Activated T-cell treated with anti-CD3 and anti-CD28 coated beads, Interleukin-2, amount 50 U/mL, for 72 hours (primary cell): ENCODE measurements at regions not wholly inside any gene's neighbourhood (a gene's known extent, or its start where the extent isn't known, plus 50 kb on each side); places are given as distances from the start of the nearest gene placed in this dataset.
"Not testable (repeated sequence)": the region's sequence is repeated elsewhere in the genome, so short reads cannot be mapped to it uniquely, and the experiment has no call there.

Source experiments
- ATAC-seq, 2 donors: fragments of 150-1000 bp; cut with Tn5 transposase; replicated peaks in 1 of 2; 2 replicates each; pipeline ENCODE4 v1.10.0; 2021; ENCODE audit warnings: moderate library complexity in 2 of 2, mild to moderate bottlenecking in 1 of 2
- DNase-seq, 2 donors: peaks; one replicate each; pipeline ENCODE4 v3.0.0; 2021 to 2022; ENCODE audit warnings: mixed read lengths in 1 of 2
- H3K27ac Mint-ChIP-seq: one replicate; pipeline ENCODE4 v1.8.0; 2022; ENCODE audit warnings: mild to moderate bottlenecking, moderate library complexity, mixed read lengths
- H3K27me3 Mint-ChIP-seq: one replicate; pipeline ENCODE4 v1.8.0; 2022; ENCODE audit warnings: low read depth, mixed read lengths
- H3K36me3 Mint-ChIP-seq, 2 donors: one replicate each; pipeline ENCODE4 v1.8.0; 2022; ENCODE audit warnings: mixed read lengths in 2 of 2, mild to moderate bottlenecking in 1 of 2; ENCODE audit not compliant: insufficient read depth in 2 of 2
- H3K4me1 Mint-ChIP-seq: one replicate; pipeline ENCODE4 v1.8.0; 2022; ENCODE audit warnings: low read depth, mixed read lengths
- H3K4me3 Mint-ChIP-seq, 2 donors: one replicate each; pipeline ENCODE4 v1.8.0; 2022; ENCODE audit warnings: mild to moderate bottlenecking in 2 of 2, mixed read lengths in 2 of 2, moderate library complexity in 2 of 2
- H3K9me3 Mint-ChIP-seq, 2 donors: one replicate each; pipeline ENCODE4 v1.8.0; 2022; ENCODE audit warnings: mixed read lengths in 2 of 2

- Mint-ChIP-seq H3K27me3 (no peaks in the 10 kb centered on the region), H3K9me3 (peaks cover 0 to 4% of the 10 kb centered on the region in 2 donors), H3K27ac (no peak overlapping the region), H3K4me3 (no peak overlapping the region), H3K36me3 (peaks cover 2 to 5% of the 10 kb centered on the region in 2 donors), H3K4me1 (no peaks in the 10 kb centered on the region)
- no peak for ATAC-seq
- DNase-seq: no peak
These were observed 227.7 kb upstream of the TMEM260 start for GRCh38 chr14:56351861-56352260.

GRCh38 chr14:56352999-56353398 is 226.6 kb upstream of the TMEM260 start:
- Mint-ChIP-seq H3K4me1 (peaks cover 3% of the 10 kb centered on the region), H3K9me3 (peaks cover 0 to 4% of the 10 kb centered on the region in 2 donors), H3K27me3 (no peaks in the 10 kb centered on the region), H3K36me3 (peaks cover 2 to 5% of the 10 kb centered on the region in 2 donors), H3K27ac (no peak overlapping the region), H3K4me3 (no peak overlapping the region)
- ATAC-seq: no peak
- no peak for DNase-seq

- H3K9me3 Mint-ChIP-seq: no peaks in the 10 kb centered on the region
These were observed 222.2 kb upstream of the TMEM260 start for GRCh38 chr14:56357428-56357827.

GRCh38 chr14:56358275-56358674 is 221.3 kb upstream of the TMEM260 start:
- H3K27ac Mint-ChIP-seq: no peak overlapping the region
- H3K4me1 Mint-ChIP-seq: peaks cover 20% of the 10 kb centered on the region
- H3K27me3 Mint-ChIP-seq: no peaks in the 10 kb centered on the region
- no peaks in the 10 kb centered on the region for H3K36me3 Mint-ChIP-seq
- peak; percentile 71 to 76 for ATAC-seq
- peak overlapping the region; percentile 27 to 35 for H3K4me3 Mint-ChIP-seq
- DNase-seq: peak in 1 of 2 donors; percentile 1
- H3K9me3 Mint-ChIP-seq: no peaks in the 10 kb centered on the region

More at GRCh38 chr14:56357428-56357827, 222.2 kb upstream of the TMEM260 start:
- Mint-ChIP-seq H3K4me1 (peaks cover 20% of the 10 kb centered on the region), H3K36me3 (no peaks in the 10 kb centered on the region), H3K27me3 (no peaks in the 10 kb centered on the region), H3K4me3 (no peak overlapping the region), H3K27ac (no peak overlapping the region)
- no peak for ATAC-seq
- DNase-seq: no peak

GRCh38 chr14:56358851-56359614 is 220.6 kb upstream of the TMEM260 start:
- Mint-ChIP-seq H3K27ac (no peak overlapping the region), H3K4me3 (peak overlapping the region; percentile 27 to 35), H3K4me1 (peaks cover 20% of the 10 kb centered on the region), H3K36me3 (no peaks in the 10 kb centered on the region), H3K9me3 (no peaks in the 10 kb centered on the region), H3K27me3 (no peaks in the 10 kb centered on the region)
- ATAC-seq (peak; percentile 93 to 95), DNase-seq (peak; percentile 36 to 49)

- H3K27ac Mint-ChIP-seq, H3K4me3 Mint-ChIP-seq, H3K9me3 Mint-ChIP-seq, H3K4me1 Mint-ChIP-seq, H3K27me3 Mint-ChIP-seq, H3K36me3 Mint-ChIP-seq, ATAC-seq, DNase-seq: not testable (repeated sequence)
These were observed 213.9 kb upstream of the TMEM260 start for GRCh38 chr14:56365663-56366062.

- Mint-ChIP-seq H3K27me3 (no peaks in the 10 kb centered on the region), H3K36me3 (peaks cover 4 to 8% of the 10 kb centered on the region in 2 donors), H3K27ac (no peak overlapping the region), H3K4me1 (no peaks in the 10 kb centered on the region), H3K9me3 (peaks cover 14 to 15% of the 10 kb centered on the region in 2 donors), H3K4me3 (no peak overlapping the region)
- DNase-seq: no peak
- ATAC-seq: no peak
These were observed 212.2 kb upstream of the TMEM260 start for GRCh38 chr14:56367416-56367815.

GRCh38 chr14:56371737-56372136 is 207.9 kb upstream of the TMEM260 start:
- Mint-ChIP-seq H3K4me3 (no peak overlapping the region), H3K36me3 (peaks cover 7 to 8% of the 10 kb centered on the region in 2 donors), H3K27me3 (no peaks in the 10 kb centered on the region), H3K4me1 (no peaks in the 10 kb centered on the region), H3K9me3 (peaks cover 18 to 19% of the 10 kb centered on the region in 2 donors), H3K27ac (no peak overlapping the region)
- DNase-seq (no peak), ATAC-seq (no peak)

GRCh38 chr14:56374421-56374820 is 205.2 kb upstream of the TMEM260 start:
- Mint-ChIP-seq H3K9me3 (peaks cover 15 to 16% of the 10 kb centered on the region in 2 donors), H3K27me3 (no peaks in the 10 kb centered on the region), H3K4me3 (no peak overlapping the region), H3K4me1 (no peaks in the 10 kb centered on the region), H3K36me3 (peaks cover 7 to 8% of the 10 kb centered on the region in 2 donors), H3K27ac (no peak overlapping the region)
- DNase-seq (no peak), ATAC-seq (no peak)

- no peak for ATAC-seq
- H3K4me3 Mint-ChIP-seq: no peak overlapping the region
- no peaks in the 10 kb centered on the region for H3K36me3 Mint-ChIP-seq
- no peak overlapping the region for H3K27ac Mint-ChIP-seq
- no peaks in the 10 kb centered on the region for H3K4me1 Mint-ChIP-seq
- DNase-seq: no peak
- H3K9me3 Mint-ChIP-seq: peaks cover 0 to under 1% of the 10 kb centered on the region in 2 donors
- peaks cover 4% of the 10 kb centered on the region for H3K27me3 Mint-ChIP-seq
These were observed 201.6 kb upstream of the TMEM260 start for GRCh38 chr14:56378046-56378445.

GRCh38 chr14:56378475-56378877 is 201.1 kb upstream of the TMEM260 start:
- Mint-ChIP-seq H3K4me3 (no peak overlapping the region), H3K27me3 (peaks cover 4% of the 10 kb centered on the region), H3K4me1 (no peaks in the 10 kb centered on the region), H3K36me3 (no peaks in the 10 kb centered on the region), H3K27ac (no peak overlapping the region), H3K9me3 (no peaks in the 10 kb centered on the region)
- ATAC-seq: no peak
- no peak for DNase-seq

- H3K27me3 Mint-ChIP-seq: peaks cover 4% of the 10 kb centered on the region
- peaks cover 0 to 5% of the 10 kb centered on the region in 2 donors for H3K36me3 Mint-ChIP-seq
- ATAC-seq: no peak
- no peak overlapping the region for H3K27ac Mint-ChIP-seq
- no peaks in the 10 kb centered on the region for H3K4me1 Mint-ChIP-seq
- no peak for DNase-seq
- H3K9me3 Mint-ChIP-seq: peaks cover 2 to 7% of the 10 kb centered on the region in 2 donors
- H3K4me3 Mint-ChIP-seq: no peak overlapping the region
These were observed 199.6 kb upstream of the TMEM260 start for GRCh38 chr14:56379956-56380355.

GRCh38 chr14:56386024-56386423 is 193.6 kb upstream of the TMEM260 start:
- Mint-ChIP-seq H3K36me3 (peaks cover 9 to 17% of the 10 kb centered on the region in 2 donors), H3K27ac (no peak overlapping the region), H3K9me3 (peaks cover 7 to 13% of the 10 kb centered on the region in 2 donors), H3K4me1 (no peaks in the 10 kb centered on the region), H3K4me3 (no peak overlapping the region), H3K27me3 (peaks cover 4% of the 10 kb centered on the region)
- ATAC-seq: no peak
- DNase-seq: no peak

GRCh38 chr14:56390859-56391258 is 188.7 kb upstream of the TMEM260 start:
- H3K27me3 Mint-ChIP-seq: no peaks in the 10 kb centered on the region
- H3K4me1 Mint-ChIP-seq: no peaks in the 10 kb centered on the region
- DNase-seq: no peak
- no peak for ATAC-seq
- H3K4me3 Mint-ChIP-seq: no peak overlapping the region
- H3K36me3 Mint-ChIP-seq: peaks cover 7 to 8% of the 10 kb centered on the region in 2 donors
- peaks cover 5 to 6% of the 10 kb centered on the region in 2 donors for H3K9me3 Mint-ChIP-seq
- no peak overlapping the region for H3K27ac Mint-ChIP-seq
